Aorta (tissue), 5 donors: ENCODE measurements at regions not wholly inside any gene's neighbourhood (a gene's known extent, or its start where the extent isn't known, plus 50 kb on each side); places are given as distances from the start of the nearest gene placed in this dataset.
"Not testable (repeated sequence)": the region's sequence is repeated elsewhere in the genome, so short reads cannot be mapped to it uniquely, and the experiment has no call there.

Experiments
- ATAC-seq: fragments of 200-7000 bp; cut with Tn5 transposase; one replicate; pipeline ENCODE4 v1.9.1; 2022; ENCODE audit warnings: moderate library complexity; ENCODE audit not compliant: low FRiP score
- DNase-seq, 2 donors: peaks; one replicate each; pipeline ENCODE4 v3.0.0-alpha.2; 2020
- H3K27ac ChIP-seq, 2 donors: one replicate each; pipeline ENCODE4 v1.5.1; 2013; ENCODE audit warnings: low read length in 2 of 2, mild to moderate bottlenecking in 2 of 2, moderate library complexity in 2 of 2, control low read depth in 1 of 2, inconsistent platforms in 1 of 2, low read depth in 1 of 2
- H3K27me3 ChIP-seq, 2 donors: one replicate each; pipeline ENCODE4 v1.6.1; 2013; ENCODE audit warnings: control low read depth in 1 of 2, low read length in 1 of 2, mild to moderate bottlenecking in 1 of 2, moderate library complexity in 1 of 2; ENCODE audit not compliant: insufficient read depth in 2 of 2, control insufficient read depth in 1 of 2
- H3K36me3 ChIP-seq, 2 donors: one replicate each; pipeline ENCODE4 v1.6.1; 2013; ENCODE audit warnings: control low read depth in 1 of 2, low read length in 1 of 2, mild to moderate bottlenecking in 1 of 2; ENCODE audit not compliant: insufficient read depth in 2 of 2, control insufficient read depth in 1 of 2
- H3K4me1 ChIP-seq, 2 donors: one replicate each; pipeline ENCODE4 v1.6.1; 2013; ENCODE audit warnings: low read length in 2 of 2, control low read depth in 1 of 2, mild to moderate bottlenecking in 1 of 2, moderate library complexity in 1 of 2; ENCODE audit not compliant: insufficient read depth in 2 of 2, control insufficient read depth in 1 of 2
- H3K4me3 ChIP-seq, 2 donors: one replicate each; pipeline ENCODE4 v1.5.1; 2013; ENCODE audit warnings: low read length in 2 of 2, control low read depth in 1 of 2, mild to moderate bottlenecking in 1 of 2
- H3K9me3 ChIP-seq: one replicate; pipeline ENCODE4 v1.6.1; 2013; ENCODE audit warnings: mild to moderate bottlenecking, low read length; ENCODE audit not compliant: control insufficient read depth
- WGBS, 2 donors: extraction: QIAGEN DNeasy Blood & Tissue Kit; methylation state at CpG; one replicate each; pipeline ENCODE4 v1.1.7; 2013; 5-methylcytosine and 5-hydroxymethylcytosine counted together
- intact Hi-C, 2 donors: fragments of 100-400 bp; cut with DNase I; formaldehyde crosslinking; loops; one replicate each; pipeline versions ENCODE4 v1.14.2 to v1.15.0; 2022
- donor health status: healthy with polysubstance abuse.
- donor health status: Bipolar disorder and iron deficiency.
- donor health status: DM: no; HTN: no; CAD: no.
- donor health status: DM: no; HTN: no; CAD: no.
- donor health status: DM: yes; HTN: yes; CAD: no.

DNA sequence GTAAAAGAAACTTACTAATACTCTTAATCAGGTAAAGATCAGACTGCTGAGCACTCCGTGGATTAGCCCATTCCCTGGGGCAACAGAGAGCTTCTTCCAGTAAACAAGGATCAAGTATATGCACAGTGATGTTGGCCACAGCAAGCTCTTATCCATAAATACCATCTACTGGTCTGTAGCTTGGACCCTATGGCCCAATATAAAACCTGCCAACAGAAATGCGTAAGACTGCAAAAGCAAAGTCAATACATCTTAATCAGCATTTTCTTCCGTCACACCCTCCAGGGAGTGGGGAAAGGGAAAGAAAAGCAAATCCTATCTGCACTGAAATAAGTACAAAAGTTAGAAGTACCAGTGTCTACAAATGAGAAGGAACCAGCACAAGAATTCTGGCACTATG is 1082.1 kb downstream of the ZPLD1 start:
- Histone ChIP-seq H3K27me3 (no peaks in the 10 kb centered on the region), H3K4me3 (no peak overlapping the region), H3K4me1 (no peaks in the 10 kb centered on the region), H3K9me3 (no peaks in the 10 kb centered on the region), H3K36me3 (no peaks in the 10 kb centered on the region), H3K27ac (no peak overlapping the region)
- ATAC-seq = no peak
- WGBS, 2 donors = 51 to 61% methylated on average over 3 of the region's 3 CpGs
- DNase-seq = no peak
- intact Hi-C loops = no loop called here

- H3K9me3 ChIP-seq, H3K27ac ChIP-seq, ATAC-seq, H3K36me3 ChIP-seq, H3K4me1 ChIP-seq, intact Hi-C loops, H3K4me3 ChIP-seq, DNase-seq, H3K27me3 ChIP-seq: not testable (repeated sequence)
- 96% methylated on average over 17 to 19 of the region's 19 CpGs for WGBS, 2 donors
Observed at GRCh38 chr3:103531327-103531726, 1096.5 kb downstream of the ZPLD1 start.

GRCh38 chr3:103532986-103533385 is 1098.2 kb downstream of the ZPLD1 start:
- no peak for ATAC-seq

DNA sequence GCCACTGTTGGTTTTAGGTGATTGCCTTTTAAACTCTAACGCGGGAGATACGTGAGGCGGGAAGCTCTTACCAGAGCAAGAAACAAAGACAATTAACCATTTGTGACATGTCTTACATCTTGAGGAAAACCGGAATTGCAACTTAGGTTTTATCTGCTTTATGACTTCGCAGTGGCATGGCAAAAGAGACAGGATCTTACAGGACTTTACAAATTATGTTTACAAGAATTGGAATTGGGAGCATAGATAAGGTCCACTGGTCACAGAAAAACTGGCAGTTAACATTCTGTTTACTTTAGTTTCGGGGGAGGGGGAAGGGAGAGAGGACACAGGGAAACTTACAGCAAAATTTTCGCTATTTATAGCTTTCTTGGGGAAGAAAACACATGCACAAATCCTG is 1119.6 kb downstream of the ZPLD1 start:
- Histone ChIP-seq H3K9me3 (no peaks in the 10 kb centered on the region), H3K4me1 (no peaks in the 10 kb centered on the region), H3K36me3 (no peaks in the 10 kb centered on the region), H3K27me3 (no peaks in the 10 kb centered on the region), H3K27ac (no peak overlapping the region), H3K4me3 (no peak overlapping the region)
- 19 to 20% methylated on average over 8 of the region's 8 CpGs for WGBS, 2 donors
- ATAC-seq (no peak), DNase-seq (no peak)
- intact Hi-C loops = no loop called here

More at GRCh38 chr3:103532986-103533385, 1098.2 kb downstream of the ZPLD1 start:
- WGBS, 2 donors = 90 to 91% methylated on average over 4 of the region's 4 CpGs
- intact Hi-C loops = no loop called here
- no peaks in the 10 kb centered on the region for H3K27me3 ChIP-seq
- H3K36me3 ChIP-seq = no peaks in the 10 kb centered on the region
- no peaks in the 10 kb centered on the region for H3K9me3 ChIP-seq
- no peaks in the 10 kb centered on the region for H3K4me1 ChIP-seq
- no peak overlapping the region for H3K4me3 ChIP-seq
- no peak overlapping the region for H3K27ac ChIP-seq
- DNase-seq = no peak

GRCh38 chr3:103564116-103564515 is 1129.3 kb downstream of the ZPLD1 start:
- H3K4me1 ChIP-seq, DNase-seq, H3K36me3 ChIP-seq, H3K4me3 ChIP-seq, intact Hi-C loops, ATAC-seq, H3K27me3 ChIP-seq, H3K27ac ChIP-seq, H3K9me3 ChIP-seq: not testable (repeated sequence)
- 67 to 68% methylated on average over 6 of the region's 6 CpGs for WGBS, 2 donors

GRCh38 chr3:103585809-103586208 is 1151.0 kb downstream of the ZPLD1 start:
- DNase-seq (no peak), ATAC-seq (no peak)
- no peaks in the 10 kb centered on the region for H3K27me3 ChIP-seq
- no peak overlapping the region for H3K27ac ChIP-seq
- no peaks in the 10 kb centered on the region for H3K9me3 ChIP-seq
- intact Hi-C loops = no loop called here
- no peak overlapping the region for H3K4me3 ChIP-seq
- no peaks in the 10 kb centered on the region for H3K4me1 ChIP-seq
- WGBS, 2 donors = 42 to 44% methylated on average over 4 of the region's 4 CpGs
- H3K36me3 ChIP-seq = no peaks in the 10 kb centered on the region

GRCh38 chr3:103589770-103590169 is 1155.0 kb downstream of the ZPLD1 start:
- no peak for DNase-seq
- no peaks in the 10 kb centered on the region for H3K36me3 ChIP-seq
- WGBS, 2 donors = 76 to 97% methylated on average over 2 of the region's 2 CpGs
- H3K4me1 ChIP-seq = no peaks in the 10 kb centered on the region
- no peaks in the 10 kb centered on the region for H3K9me3 ChIP-seq
- no peaks in the 10 kb centered on the region for H3K27me3 ChIP-seq
- H3K27ac ChIP-seq = no peak overlapping the region
- intact Hi-C loops = no loop called here
- ATAC-seq = no peak
- no peak overlapping the region for H3K4me3 ChIP-seq

DNA sequence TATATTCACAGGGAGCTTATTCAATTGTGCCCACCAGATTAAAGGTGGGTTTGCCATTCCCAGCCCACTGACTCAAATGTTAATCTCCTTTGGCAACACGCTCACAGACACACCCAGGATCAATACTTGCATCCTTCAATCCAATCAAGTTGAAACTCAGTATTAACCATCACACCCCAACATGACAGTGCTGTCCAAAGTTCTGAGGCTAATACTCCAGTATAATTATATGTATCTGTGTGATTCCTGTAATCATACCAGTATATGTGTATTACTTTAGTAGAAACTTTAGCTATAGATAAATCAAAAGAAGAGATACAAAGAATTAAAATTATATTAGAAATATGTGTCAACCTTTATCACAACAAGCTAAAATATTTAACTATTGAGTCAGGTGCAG is 1166.0 kb downstream of the ZPLD1 start:
- Histone ChIP-seq H3K27ac (no peak overlapping the region), H3K4me3 (no peak overlapping the region), H3K4me1 (no peaks in the 10 kb centered on the region), H3K36me3 (no peaks in the 10 kb centered on the region), H3K27me3 (no peaks in the 10 kb centered on the region), H3K9me3 (peaks cover 1% of the 10 kb centered on the region)
- DNase-seq (no peak), ATAC-seq (no peak)
- intact Hi-C loops = no loop called here
- 49 to 82% methylated on average over 1 of the region's 1 CpG for WGBS, 2 donors

DNA sequence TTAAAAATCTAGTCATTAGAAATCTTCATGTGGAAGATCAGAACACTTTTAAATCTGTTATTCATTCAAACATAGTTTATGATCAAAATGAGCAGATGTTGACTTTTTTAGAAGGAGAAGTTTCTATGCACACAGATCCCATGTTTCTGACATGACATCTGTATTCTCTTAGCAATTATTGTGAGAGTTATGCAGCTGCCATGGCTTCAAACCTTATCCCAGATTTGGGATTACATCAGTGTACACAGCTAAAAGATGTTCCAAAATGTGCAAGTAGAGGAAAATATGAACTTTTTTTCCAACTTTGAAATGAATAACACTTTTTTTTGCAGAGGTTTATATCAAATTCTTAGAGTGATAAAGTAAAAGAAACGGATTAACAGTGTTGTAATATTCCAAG is 1166.9 kb downstream of the ZPLD1 start:
- Histone ChIP-seq H3K4me1 (no peaks in the 10 kb centered on the region), H3K4me3 (no peak overlapping the region), H3K36me3 (no peaks in the 10 kb centered on the region), H3K9me3 (peaks cover 1% of the 10 kb centered on the region), H3K27ac (no peak overlapping the region), H3K27me3 (no peaks in the 10 kb centered on the region)
- ATAC-seq (no peak), DNase-seq (no peak)
- WGBS, 2 donors = 52 to 58% methylated on average over 1 of the region's 1 CpG
- intact Hi-C loops = no loop called here
